IMR-90 (cell line): ENCODE measurements at regions not wholly inside any gene's neighbourhood (a gene's known extent, or its start where the extent isn't known, plus 50 kb on each side); places are given as distances from the start of the nearest gene placed in this dataset.

ENCODE experiments used
- ATAC-seq: fragments of 200-7000 bp; cut with Tn5 transposase; 2 replicates; pipeline ENCODE4 v1.9.1; 2020; ENCODE audit warnings: low read depth, mild to moderate bottlenecking, moderate library complexity
- BruUV-seq: library from RNA; stranded (reverse); fragments of 400-500 nt; replicated peaks from 2 replicates; lab custom pipeline; 2021; lab: Mats Ljungman, UMichigan
- CTCF ChIA-PET: fragments of 300-600 bp; formaldehyde crosslinking; extraction: SDS; loops from one replicate; lab custom pipeline; 2021; ENCODE audit warnings: antibody characterized with exemption; lab: Yijun Ruan, JAX
- POLR2A ChIA-PET: fragments of 300-600 bp; sonication (Branson Sonifier 250); formaldehyde crosslinking; loops from one replicate; lab custom pipeline; 2022; ENCODE audit warnings: antibody characterized with exemption; ENCODE audit not compliant: unreplicated experiment; lab: Charles Lee
- DNase-seq: peaks from one replicate; pipeline ENCODE4 v3.0.0; 2013
- H2AFZ ChIP-seq: replicated peaks from 2 replicates; pipeline ENCODE3; 2013; ENCODE audit warnings: low read length, mild to moderate bottlenecking; ENCODE audit not compliant: poor library complexity
- H2AK5ac ChIP-seq: 2 replicates; pipeline ENCODE4 v1.6.1; 2013; ENCODE audit warnings: low read depth, low read length, inconsistent platforms
- H2AK9ac ChIP-seq: replicated peaks from 2 replicates; pipeline ENCODE3; 2013; ENCODE audit warnings: mild to moderate bottlenecking, low read depth, low read length, moderate library complexity; ENCODE audit not compliant: poor library complexity
- H2BK120ac ChIP-seq: 2 replicates; pipeline ENCODE4 v1.6.1; 2013; ENCODE audit warnings: low read depth, low read length, inconsistent platforms
- H2BK15ac ChIP-seq: 3 replicates; pipeline ENCODE4 v1.6.1; 2013; ENCODE audit warnings: low read depth, low read length, inconsistent platforms
- H2BK20ac ChIP-seq: 2 replicates; pipeline ENCODE4 v1.6.1; 2013; ENCODE audit warnings: low read depth, mild to moderate bottlenecking, inconsistent platforms, low read length, moderate library complexity
- H2BK5ac ChIP-seq: 2 replicates; pipeline ENCODE4 v1.6.1; 2013; ENCODE audit warnings: mild to moderate bottlenecking, low read depth, low read length, inconsistent platforms; ENCODE audit not compliant: poor library complexity, severe bottlenecking
- H3K14ac ChIP-seq: replicated peaks from 2 replicates; pipeline ENCODE4 v1.6.1; 2013; ENCODE audit warnings: low read depth, low read length, inconsistent platforms
- H3K18ac ChIP-seq: 2 replicates; pipeline ENCODE4 v1.6.1; 2013; ENCODE audit warnings: low read depth, low read length, control low read depth
- H3K23ac ChIP-seq: 2 replicates; pipeline ENCODE4 v1.6.1; 2013; ENCODE audit warnings: low read depth, low read length, inconsistent platforms
- H3K27ac ChIP-seq: 2 replicates; pipeline ENCODE4 v1.5.1; 2013; ENCODE audit warnings: mild to moderate bottlenecking, control low read depth, low read length; ENCODE audit not compliant: insufficient read depth
- H3K27me3 ChIP-seq: 2 replicates; pipeline ENCODE4 v1.6.1; 2013; ENCODE audit warnings: low read length; ENCODE audit not compliant: control insufficient read depth, insufficient read depth
- H3K36me3 ChIP-seq: 2 replicates; pipeline ENCODE4 v1.6.1; 2013; ENCODE audit warnings: low read length, mixed read lengths; ENCODE audit not compliant: control insufficient read depth, insufficient read depth
- H3K4ac ChIP-seq: 2 replicates; pipeline ENCODE4 v1.6.1; 2013; ENCODE audit warnings: low read depth, low read length, inconsistent platforms
- H3K4me1 ChIP-seq: 2 replicates; pipeline ENCODE4 v1.6.1; 2013; ENCODE audit warnings: low read length, mixed read lengths; ENCODE audit not compliant: control insufficient read depth, insufficient read depth
- H3K4me2 ChIP-seq: 2 replicates; pipeline ENCODE4 v1.6.1; 2013; ENCODE audit warnings: low read depth, mild to moderate bottlenecking, control low read depth, low read length, moderate library complexity
- H3K4me3 ChIP-seq: 2 replicates; pipeline ENCODE4 v1.5.1; 2013; ENCODE audit warnings: low read depth, mild to moderate bottlenecking, control low read depth, low read length, moderate library complexity; ENCODE audit not compliant: insufficient read depth
- H3K56ac ChIP-seq: 2 replicates; pipeline ENCODE4 v1.6.1; 2013; ENCODE audit warnings: low read length, inconsistent platforms; ENCODE audit not compliant: insufficient read depth; ENCODE audit errors: extremely low read depth
- H3K79me1 ChIP-seq, 2 experiments: 2 replicates each; pipeline ENCODE4 v1.6.1; 2013; ENCODE audit warnings: low read length in 2 of 2, inconsistent platforms in 1 of 2, low read depth in 1 of 2
- H3K9ac ChIP-seq: 2 replicates; pipeline ENCODE4 v1.6.1; 2013; ENCODE audit warnings: low read depth, low read length, control low read depth
- H3K9me1 ChIP-seq: 2 replicates; pipeline ENCODE4 v1.6.1; 2013; ENCODE audit warnings: low read length, inconsistent platforms; ENCODE audit not compliant: insufficient read depth
- H3K9me3 ChIP-seq: 2 replicates; pipeline ENCODE4 v1.6.1; 2013; ENCODE audit warnings: low read length; ENCODE audit not compliant: control insufficient read depth, insufficient read depth
- H4K20me1 ChIP-seq: 2 replicates; pipeline ENCODE4 v1.6.1; 2013; ENCODE audit warnings: low read length, inconsistent platforms; ENCODE audit not compliant: insufficient read depth
- H4K5ac ChIP-seq: 2 replicates; pipeline ENCODE4 v1.6.1; 2013; ENCODE audit warnings: mild to moderate bottlenecking, low read depth, low read length, control low read depth
- H4K8ac ChIP-seq, 2 experiments: 2 replicates each; pipeline ENCODE4 v1.6.1; 2013; ENCODE audit warnings: low read depth in 2 of 2, low read length in 2 of 2, control low read depth in 1 of 2, inconsistent platforms in 1 of 2
- H4K91ac ChIP-seq: 2 replicates; pipeline ENCODE4 v1.6.1; 2013; ENCODE audit warnings: low read depth, low read length, inconsistent platforms; ENCODE audit not compliant: insufficient read depth
- BHLHE40 ChIP-seq: fragments of 150-350 bp; IDR thresholded peaks from 2 replicates; pipeline ENCODE4 v1.6.1; 2016; ENCODE audit warnings: mild to moderate bottlenecking, low read depth, low read length
- CEBPB ChIP-seq: IDR thresholded peaks from 2 replicates; pipeline ENCODE4 v1.6.1; 2012; ENCODE audit warnings: low read depth, low read length, improper control_type of control experiment
- CHD1 ChIP-seq: IDR thresholded peaks from 2 replicates; pipeline ENCODE4 v1.6.1; 2012; ENCODE audit warnings: low read depth, low read length, improper control_type of control experiment
- CTCF ChIP-seq: conservative IDR thresholded peaks from 2 replicates; pipeline ENCODE4 v1.5.1; 2012; ENCODE audit warnings: mild to moderate bottlenecking, low read depth, low read length, improper control_type of control experiment
- ELK1 ChIP-seq: fragments of 150-350 bp; IDR thresholded peaks from 2 replicates; pipeline ENCODE4 v1.6.1; 2016; ENCODE audit warnings: low read depth, mild to moderate bottlenecking, low read length, moderate library complexity, borderline replicate concordance
- FOS ChIP-seq: fragments of 150-350 bp; IDR thresholded peaks from 2 replicates; pipeline ENCODE4 v1.6.1; 2016; ENCODE audit warnings: low read depth, low read length
- MAFK ChIP-seq: IDR thresholded peaks from 2 replicates; pipeline ENCODE4 v1.6.1; 2012; ENCODE audit warnings: low read depth, low read length, improper control_type of control experiment
- MAZ ChIP-seq: IDR thresholded peaks from 2 replicates; pipeline ENCODE4 v1.6.1; 2012; ENCODE audit warnings: low read depth, mild to moderate bottlenecking, low read length, improper control_type of control experiment, moderate library complexity, borderline replicate concordance
- MXI1 ChIP-seq: IDR thresholded peaks from 2 replicates; pipeline ENCODE4 v1.6.1; 2012; ENCODE audit warnings: low read depth, mild to moderate bottlenecking, low read length, moderate library complexity, borderline replicate concordance
- NFE2L2 ChIP-seq: fragments of 150-350 bp; IDR thresholded peaks from 2 replicates; pipeline ENCODE4 v1.6.1; 2016; ENCODE audit warnings: low read depth, mild to moderate bottlenecking, low read length
- POLR2A ChIP-seq: IDR thresholded peaks from 2 replicates; pipeline ENCODE4 v1.6.1; 2012; ENCODE audit warnings: mild to moderate bottlenecking, low read depth, low read length
- RAD21 ChIP-seq: IDR thresholded peaks from 2 replicates; pipeline ENCODE4 v1.6.1; 2012; ENCODE audit warnings: low read length, improper control_type of control experiment
- RCOR1 ChIP-seq: IDR thresholded peaks from 2 replicates; pipeline ENCODE4 v1.6.1; 2012; ENCODE audit warnings: mild to moderate bottlenecking, low read length, improper control_type of control experiment; ENCODE audit not compliant: insufficient replicate concordance
- RFX5 ChIP-seq: IDR thresholded peaks from 2 replicates; pipeline ENCODE4 v1.8.0; 2012; ENCODE audit warnings: low read depth, mild to moderate bottlenecking, low read length, moderate library complexity
- SMC3 ChIP-seq: fragments of 150-350 bp; IDR thresholded peaks from 2 replicates; pipeline ENCODE4 v1.6.1; 2016; ENCODE audit warnings: low read depth, mild to moderate bottlenecking, antibody characterized with exemption, low read length, moderate library complexity
- USF2 ChIP-seq: fragments of 150-350 bp; IDR thresholded peaks from 2 replicates; pipeline ENCODE4 v1.6.1; 2017; ENCODE audit warnings: mild to moderate bottlenecking, antibody characterized with exemption, low read length, low read depth
- WGBS, 2 experiments: methylation state at CpG; one replicate each; pipeline versions ENCODE4 v1.1.5 to v1.1.7; 2013; ENCODE audit warnings: missing lambda C conversion rate in 2 of 2; ENCODE audit not compliant: insufficient read length in 1 of 2; ENCODE audit errors: extremely low coverage in 2 of 2; 5-methylcytosine and 5-hydroxymethylcytosine counted together
- dilution Hi-C: fragments of 300-500 bp; cut with HindIII; formaldehyde crosslinking; loops from one replicate; pipeline ENCODE4 v1.14.3; 2018; ENCODE audit warnings: low sequenced_read_pairs; ENCODE audit not compliant: unreplicated experiment
- in situ Hi-C: fragments of 300-500 bp; cut with MboI; formaldehyde crosslinking; loops from 3 replicates; pipeline ENCODE4 v1.14.3; 2019; ENCODE audit warnings: low sequenced_read_pairs, inconsistent platforms, mixed read lengths
- intact Hi-C: fragments of 100-400 bp; cut with micrococcal nuclease; formaldehyde crosslinking; loops from 2 replicates; pipeline ENCODE4 v1.10.0; 2022

- Histone ChIP-seq H3K27me3 (no peaks in the 10 kb centered on the region), H4K91ac (no peak overlapping the region), H3K4me2 (no peak overlapping the region), H4K5ac (no peak overlapping the region), H3K4ac (no peak overlapping the region), H2BK5ac (no peak overlapping the region), H2AK9ac (no peak overlapping the region), H2AFZ (no peak overlapping the region), H3K14ac (no peak overlapping the region), H3K79me1 (no peaks in the 10 kb centered on the region), H3K9ac (no peak overlapping the region), H3K18ac (no peak overlapping the region), H3K4me1 (no peaks in the 10 kb centered on the region), H2AK5ac (no peak overlapping the region), H2BK20ac (no peak overlapping the region), H3K27ac (no peak overlapping the region), H3K56ac (no peak overlapping the region), H2BK15ac (no peak overlapping the region), H3K9me1 (no peaks in the 10 kb centered on the region), H2BK120ac (no peak overlapping the region), H4K20me1 (no peaks in the 10 kb centered on the region), H3K36me3 (no peaks in the 10 kb centered on the region), H3K9me3 (no peaks in the 10 kb centered on the region), H3K23ac (no peak overlapping the region), H4K8ac (no peak overlapping the region), H3K4me3 (no peak overlapping the region)
- BruUV-seq = no TSS peak
- no peak for DNase-seq
- dilution Hi-C loops (no loop called here), intact Hi-C loops (no loop called here), in situ Hi-C loops (no loop called here)
- POLR2A ChIA-PET = no interaction called here
- WGBS, 2 experiments = no CpG with 5 or more reads among the region's 5 CpGs
- no peak for ATAC-seq
- CTCF ChIA-PET = no interaction called here
- TF ChIP-seq RAD21 (no peak), CEBPB (no peak), RFX5 (no peak), CHD1 (no peak), MAZ (no peak), FOS (no peak), MXI1 (no peak), BHLHE40 (no peak), USF2 (no peak), CTCF (no peak), RCOR1 (no peak), SMC3 (no peak), MAFK (no peak), ELK1 (no peak), NFE2L2 (no peak), POLR2A (no peak)
Observed at GRCh38 chrX:35722128-35722527, 76.0 kb upstream of the MAGEB16 start.
